Spleen (tissue), 7 donors: ENCODE measurements at regions not wholly inside any gene's neighbourhood (a gene's known extent, or its start where the extent isn't known, plus 50 kb on each side); places are given as distances from the start of the nearest gene placed in this dataset.

ENCODE experiments used
- POLR2A ChIP-seq, 3 donors: fragments of 450-650 bp; IDR thresholded peaks; one replicate each; pipeline ENCODE4 v1.5.1; 2017; ENCODE audit warnings: antibody characterized with exemption in 3 of 3, mild to moderate bottlenecking in 1 of 3
- POLR2AphosphoS5 ChIP-seq, 3 donors: sonication (generic); formaldehyde crosslinking; IDR thresholded peaks; one replicate each; pipeline ENCODE4 v1.5.1; 2017; ENCODE audit warnings: antibody characterized with exemption in 3 of 3
- TF ChIP-seq, protein P1 (sequence below), 11 experiments: fragments of 200-600 bp in 7 of 11; fragments of 450-650 bp in 4 of 11; sonication (generic) in 4 of 11; IDR thresholded peaks in 8 of 11; conservative IDR thresholded peaks in 3 of 11; 1 replicate in 7 of 11; 2 replicates in 4 of 11; pipeline versions ENCODE4 v1.4.0 to v1.8.0; 2016 to 2021; ENCODE audit warnings: antibody characterized with exemption in 11 of 11, inconsistent platforms in 4 of 11, mild to moderate bottlenecking in 1 of 11
- donor health status: DM: no; HTN: no; CAD: no; lungs with moderate emphysema.
- donor health status: DM: no; HTN: no; CAD: no.
- donor health status: DM: no; HTN: no; CAD: no.

DNA sequence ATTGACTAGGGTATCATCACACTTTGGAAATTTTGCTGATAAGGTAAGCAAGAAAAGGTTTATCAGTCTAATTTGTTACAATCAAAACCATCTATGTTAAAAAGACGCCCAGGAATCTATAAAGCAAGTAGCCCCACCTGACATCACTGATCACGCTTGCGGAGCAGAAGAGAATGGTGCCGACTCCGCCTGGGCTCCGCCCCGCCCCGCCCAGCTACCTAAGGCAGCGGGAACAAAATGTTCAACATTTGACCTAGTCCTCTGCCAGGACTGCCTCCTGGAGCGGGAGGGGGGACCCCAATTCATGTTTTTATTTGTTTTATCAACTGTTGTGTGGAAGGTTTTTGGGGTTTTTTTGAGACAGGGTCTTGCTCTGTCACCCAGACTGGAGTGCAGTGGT, 520.5 kb downstream of the PREX1 start:
- TF ChIP-seq, protein P1, sequence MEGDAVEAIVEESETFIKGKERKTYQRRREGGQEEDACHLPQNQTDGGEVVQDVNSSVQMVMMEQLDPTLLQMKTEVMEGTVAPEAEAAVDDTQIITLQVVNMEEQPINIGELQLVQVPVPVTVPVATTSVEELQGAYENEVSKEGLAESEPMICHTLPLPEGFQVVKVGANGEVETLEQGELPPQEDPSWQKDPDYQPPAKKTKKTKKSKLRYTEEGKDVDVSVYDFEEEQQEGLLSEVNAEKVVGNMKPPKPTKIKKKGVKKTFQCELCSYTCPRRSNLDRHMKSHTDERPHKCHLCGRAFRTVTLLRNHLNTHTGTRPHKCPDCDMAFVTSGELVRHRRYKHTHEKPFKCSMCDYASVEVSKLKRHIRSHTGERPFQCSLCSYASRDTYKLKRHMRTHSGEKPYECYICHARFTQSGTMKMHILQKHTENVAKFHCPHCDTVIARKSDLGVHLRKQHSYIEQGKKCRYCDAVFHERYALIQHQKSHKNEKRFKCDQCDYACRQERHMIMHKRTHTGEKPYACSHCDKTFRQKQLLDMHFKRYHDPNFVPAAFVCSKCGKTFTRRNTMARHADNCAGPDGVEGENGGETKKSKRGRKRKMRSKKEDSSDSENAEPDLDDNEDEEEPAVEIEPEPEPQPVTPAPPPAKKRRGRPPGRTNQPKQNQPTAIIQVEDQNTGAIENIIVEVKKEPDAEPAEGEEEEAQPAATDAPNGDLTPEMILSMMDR (IDR thresholded peaks at IDR 0.05 in 8 of 11, conservative IDR thresholded peaks at IDR 0.05 in 3 of 11): no peak
- no peak for TF ChIP-seq POLR2AphosphoS5 (IDR thresholded peaks at IDR 0.05)
- no peak for TF ChIP-seq POLR2A (IDR thresholded peaks at IDR 0.05)
